Stimulated activated CD8-positive, alpha-beta memory T cell treated with anti-CD3 and anti-CD28 coated beads, Interleukin-15, amount 100 ng/mL, for 1 hour (primary cell): ENCODE measurements at regions not wholly inside any gene's neighbourhood (a gene's known extent, or its start where the extent isn't known, plus 50 kb on each side); places are given as distances from the start of the nearest gene placed in this dataset.
"Not testable (repeated sequence)": the region's sequence is repeated elsewhere in the genome, so short reads cannot be mapped to it uniquely, and the experiment has no call there.

Experiments
- DNase-seq: peaks from one replicate; pipeline ENCODE4 v3.0.0-alpha.2; 2020; ENCODE audit warnings: low read depth

DNA sequence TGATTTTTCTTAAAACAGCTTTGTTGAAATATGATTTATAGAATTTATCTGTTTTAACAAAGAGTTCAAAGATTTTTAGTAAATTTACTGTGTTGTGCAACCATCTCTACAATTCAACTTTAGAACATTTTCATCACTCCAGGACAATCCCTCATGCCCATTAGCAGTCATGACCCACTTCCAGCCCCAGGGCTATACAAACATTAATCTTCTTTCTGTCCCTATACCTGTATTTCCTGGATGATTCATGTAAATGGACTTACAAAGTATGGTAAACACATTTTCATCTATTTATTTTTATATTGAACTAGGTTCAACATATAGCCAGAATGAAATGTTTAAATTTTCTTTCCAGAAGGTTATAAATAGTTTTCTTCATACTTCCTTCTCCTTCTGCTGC lies 127.8 kb upstream of the CCDC180 start:
- no peak for DNase-seq

GRCh38 chr9:97176206-97176605 lies 131.3 kb upstream of the CCDC180 start:
- DNase-seq: no peak

GRCh38 chr9:97168174-97168573 lies 129.2 kb upstream of the CTSV start:
- not testable (repeated sequence) for DNase-seq

GRCh38 chr9:97166496-97167138 lies 127.7 kb upstream of the CTSV start:
- not testable (repeated sequence) for DNase-seq

GRCh38 chr9:97160255-97160654 lies 121.3 kb upstream of the CTSV start:
- DNase-seq: no peak

DNA sequence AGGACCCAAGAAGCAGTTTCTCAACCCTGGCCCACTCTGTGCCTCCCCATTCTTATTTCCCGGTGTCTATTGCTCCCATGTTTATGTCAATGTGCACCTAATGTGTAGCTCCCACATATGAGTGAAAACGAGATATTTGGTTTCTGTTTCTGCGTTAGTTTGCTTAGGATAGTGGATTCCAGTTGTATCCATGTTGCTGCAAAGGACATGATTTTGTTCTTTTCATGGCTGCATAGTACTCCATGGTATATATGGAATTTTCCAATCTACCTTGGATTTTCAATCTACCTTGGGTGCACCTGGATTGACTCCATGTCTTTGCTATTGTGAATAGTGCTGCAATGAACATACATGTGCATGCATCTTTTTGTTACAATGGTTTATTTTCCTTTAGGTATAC lies 119.8 kb upstream of the CTSV start:
- not testable (repeated sequence) for DNase-seq

DNA sequence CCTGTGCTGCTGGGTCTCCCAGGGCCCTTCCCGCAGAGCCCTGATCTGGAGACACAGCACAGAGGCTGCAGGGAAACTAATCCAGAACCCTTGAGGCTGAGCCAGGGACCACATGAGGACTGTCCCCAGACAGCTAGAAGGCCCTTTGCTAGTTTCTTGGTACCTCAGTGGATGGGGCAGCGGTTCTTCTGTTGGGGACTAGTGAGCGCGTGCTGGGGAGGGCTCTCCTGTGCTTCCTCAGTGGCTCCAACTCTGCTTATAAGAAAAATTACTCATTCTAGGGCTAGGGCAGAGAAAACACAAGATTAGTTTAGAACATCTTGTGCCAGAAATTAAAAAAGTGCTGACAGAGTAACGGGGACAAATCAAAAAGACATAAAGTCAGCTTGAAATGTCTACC lies 116.5 kb upstream of the CTSV start:
- not testable (repeated sequence) for DNase-seq

DNA sequence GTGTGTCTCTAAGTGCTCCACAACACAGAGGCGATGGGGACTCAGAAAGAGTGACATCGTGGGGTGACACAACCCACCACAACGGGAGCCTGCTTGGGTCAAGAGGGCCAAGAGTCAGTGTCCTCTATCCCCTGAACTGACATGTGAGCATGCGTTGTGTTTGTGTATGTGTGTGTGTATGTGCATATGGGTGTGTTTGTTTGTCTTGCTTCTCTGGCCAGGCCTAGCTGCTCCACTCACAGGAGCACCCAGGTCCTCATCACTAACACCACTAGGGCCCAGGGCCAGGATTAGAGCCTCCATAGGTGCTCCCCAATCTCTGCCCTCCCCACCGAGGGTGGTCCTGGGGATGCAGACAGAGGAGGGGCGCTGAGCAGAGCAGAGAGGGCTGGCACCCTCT lies 115.0 kb upstream of the CTSV start:
- no peak for DNase-seq

DNA sequence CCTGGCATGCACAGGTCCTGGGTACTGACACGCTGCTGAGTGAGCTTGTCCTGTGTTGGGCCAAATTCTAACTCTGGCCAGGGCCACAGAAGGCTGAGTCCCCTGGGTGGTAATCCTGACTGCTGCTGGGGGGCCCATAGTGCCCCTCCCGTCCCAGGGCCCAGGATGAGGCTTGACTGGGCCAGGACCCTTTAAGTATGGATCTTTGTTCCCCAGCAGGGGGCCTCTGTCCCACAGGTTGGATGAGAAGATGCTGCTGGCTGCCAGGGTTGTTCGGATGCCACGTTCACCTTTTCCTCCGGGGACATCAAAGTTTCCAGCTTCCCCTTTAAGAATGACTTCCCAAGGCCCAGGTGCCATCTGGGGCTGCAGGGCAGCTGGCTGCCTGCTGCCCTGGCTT lies 114.2 kb upstream of the CTSV start:
- not testable (repeated sequence) for DNase-seq

- not testable (repeated sequence) for DNase-seq
Observed at GRCh38 chr9:97150471-97150870, 111.5 kb upstream of the CTSV start.

GRCh38 chr9:97148428-97148827 lies 109.5 kb upstream of the CTSV start:
- not testable (repeated sequence) for DNase-seq

DNA sequence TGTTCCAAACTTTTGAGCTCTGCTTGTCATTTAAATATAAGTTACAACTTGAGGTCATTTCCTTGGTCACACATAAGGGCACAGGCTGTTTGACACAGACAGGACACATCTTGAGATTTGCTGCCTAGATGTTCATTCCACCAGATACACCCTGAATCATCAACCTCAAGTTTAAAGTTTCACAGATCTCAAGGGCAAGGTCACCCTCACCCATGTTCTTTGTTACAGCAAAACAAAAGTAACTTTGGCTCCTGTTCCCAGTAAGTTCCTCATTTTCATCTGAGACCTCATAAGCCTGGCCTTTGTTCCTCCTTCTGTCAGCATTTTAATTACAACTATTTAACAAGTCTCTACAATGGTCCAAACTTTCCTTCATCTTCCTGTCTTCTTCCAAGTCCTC lies 106.7 kb upstream of the CTSV start:
- not testable (repeated sequence) for DNase-seq

- no peak for DNase-seq
Observed at GRCh38 chr9:97140566-97140965, 101.6 kb upstream of the CTSV start.

- no peak for DNase-seq
Observed at GRCh38 chr9:97136421-97136820, 97.5 kb upstream of the CTSV start.

DNA sequence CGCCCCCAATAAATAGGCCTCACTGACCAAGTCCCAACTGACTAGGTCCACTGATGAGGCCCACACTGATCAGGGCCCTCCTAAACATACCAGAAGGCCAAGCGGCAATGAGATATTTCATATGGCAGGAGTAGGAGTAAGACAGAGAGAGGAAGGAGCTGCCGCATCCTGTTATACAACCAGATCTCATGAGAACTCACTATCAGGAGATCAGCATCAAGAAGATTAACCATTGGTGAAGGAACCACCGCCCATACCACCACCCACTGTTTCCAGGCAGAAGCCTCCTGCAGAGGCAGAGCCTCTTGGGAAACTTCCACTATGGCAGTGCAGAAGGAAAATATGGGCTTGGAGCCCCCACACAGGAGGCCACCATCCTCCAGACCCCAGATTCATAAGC lies 95.0 kb upstream of the CTSV start:
- not testable (repeated sequence) for DNase-seq

GRCh38 chr9:97132865-97133264 lies 93.9 kb upstream of the CTSV start:
- no peak for DNase-seq

- DNase-seq: not testable (repeated sequence)
Observed at GRCh38 chr9:97130864-97131263, 91.9 kb upstream of the CTSV start.

- not testable (repeated sequence) for DNase-seq
Observed at GRCh38 chr9:97130387-97130786, 91.4 kb upstream of the CTSV start.

- DNase-seq: no peak
Observed at GRCh38 chr9:97128919-97129318, 90.0 kb upstream of the CTSV start.

DNA sequence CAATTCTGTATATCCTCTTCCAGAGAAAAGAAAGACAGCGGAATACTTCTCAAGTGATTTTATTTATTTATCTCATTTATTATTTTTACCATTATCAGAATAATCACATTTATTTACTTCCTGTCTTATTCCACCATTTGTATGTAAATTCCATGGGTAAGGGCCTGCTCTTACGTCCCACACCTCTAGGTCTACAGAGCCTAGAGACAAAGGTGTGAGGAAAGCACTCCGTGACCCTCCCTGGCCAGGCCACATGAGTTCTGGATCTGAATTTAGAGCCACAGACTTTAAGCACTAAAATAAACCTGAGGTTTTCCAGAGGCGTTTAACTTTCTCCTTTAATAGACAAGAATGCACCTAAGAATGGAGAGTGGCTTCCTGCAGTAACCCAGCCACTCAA lies 85.3 kb upstream of the CTSV start:
- DNase-seq: no peak

DNA sequence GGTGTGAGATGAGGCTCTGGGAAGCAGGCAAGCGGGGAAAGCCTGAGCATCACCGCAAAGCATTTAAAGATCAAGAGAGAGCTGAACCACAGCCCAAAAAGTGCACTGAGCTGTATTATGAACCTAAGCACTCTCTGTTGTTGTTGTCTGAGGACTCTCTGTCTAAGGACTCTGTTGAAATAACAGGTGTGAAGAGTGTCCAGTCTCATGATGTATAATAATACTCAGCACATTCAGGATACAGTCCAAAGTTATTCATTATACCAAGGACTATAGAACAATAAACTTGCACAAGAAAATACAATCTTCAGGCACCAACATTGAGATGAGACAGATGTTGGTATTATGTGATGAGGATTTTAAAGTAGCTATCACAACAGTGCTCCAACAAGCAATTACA lies 71.8 kb upstream of the CTSV start:
- DNase-seq: no peak

DNA sequence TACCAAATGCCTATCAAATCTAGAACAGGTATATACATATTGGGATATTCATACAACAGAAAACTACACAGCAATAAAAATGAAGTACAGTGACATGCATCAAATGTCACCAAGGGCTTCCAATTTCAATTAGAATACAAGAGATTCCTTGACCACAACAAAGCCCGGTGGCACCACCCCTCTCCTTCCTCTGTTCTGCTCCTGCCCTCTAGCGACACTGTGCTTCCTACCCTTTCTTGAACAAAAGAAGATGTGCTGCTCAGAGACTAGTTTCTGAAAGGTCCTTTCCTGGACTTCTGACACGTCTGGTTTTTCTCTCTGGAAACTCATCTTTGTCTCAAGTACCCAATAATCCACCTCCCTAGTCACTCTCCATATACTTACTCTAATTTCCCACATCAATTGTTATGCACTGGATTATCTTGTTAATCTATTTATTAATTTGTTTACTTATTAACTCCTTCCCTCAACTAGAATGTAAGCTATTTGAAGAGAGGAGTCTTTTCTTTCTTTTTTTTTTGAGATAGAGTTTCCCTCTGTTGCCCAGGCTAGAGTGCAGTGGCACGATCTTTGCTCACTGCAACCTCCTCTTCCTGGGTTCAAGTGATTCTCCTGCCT lies 70.4 kb upstream of the CTSV start:
- DNase-seq: no peak

- not testable (repeated sequence) for DNase-seq
Observed at GRCh38 chr9:97105220-97105619, 66.3 kb upstream of the CTSV start.
